IPS-15b (cell line): ENCODE measurements at regions not wholly inside any gene's neighbourhood (a gene's known extent, or its start where the extent isn't known, plus 50 kb on each side); places are given as distances from the start of the nearest gene placed in this dataset.

Source experiments
- H3K27me3 ChIP-seq: one replicate; pipeline ENCODE4 v1.6.1; 2013; ENCODE audit warnings: low read length; ENCODE audit not compliant: control insufficient read depth, insufficient read depth
- H3K36me3 ChIP-seq: one replicate; pipeline ENCODE4 v1.6.1; 2013; ENCODE audit warnings: low read length; ENCODE audit not compliant: control insufficient read depth, insufficient read depth
- H3K4me1 ChIP-seq: one replicate; pipeline ENCODE4 v1.6.1; 2013; ENCODE audit warnings: mild to moderate bottlenecking, low read length; ENCODE audit not compliant: control insufficient read depth, insufficient read depth
- H3K4me3 ChIP-seq: one replicate; pipeline ENCODE4 v1.5.1; 2013; ENCODE audit warnings: low read depth, low read length
- H3K9ac ChIP-seq: one replicate; pipeline ENCODE4 v1.6.1; 2013; ENCODE audit warnings: low read depth, mild to moderate bottlenecking, low read length
- H3K9me3 ChIP-seq: one replicate; pipeline ENCODE4 v1.6.1; 2013; ENCODE audit warnings: mild to moderate bottlenecking, low read length; ENCODE audit not compliant: control insufficient read depth, insufficient read depth

- Histone ChIP-seq H3K9me3 (no peaks in the 10 kb centered on the region), H3K4me3 (no peak overlapping the region)
These were observed 136.3 kb upstream of the KLHL29 start for GRCh38 chr2:23248667-23249066.

GRCh38 chr2:23249348-23249747 is 135.6 kb upstream of the KLHL29 start:
- Histone ChIP-seq H3K27me3 (no peaks in the 10 kb centered on the region), H3K4me1 (no peaks in the 10 kb centered on the region), H3K9me3 (no peaks in the 10 kb centered on the region), H3K9ac (no peak overlapping the region), H3K4me3 (no peak overlapping the region), H3K36me3 (no peaks in the 10 kb centered on the region)

More at GRCh38 chr2:23248667-23249066, 136.3 kb upstream of the KLHL29 start:
- Histone ChIP-seq H3K4me1 (no peaks in the 10 kb centered on the region), H3K9ac (no peak overlapping the region), H3K27me3 (no peaks in the 10 kb centered on the region), H3K36me3 (no peaks in the 10 kb centered on the region)

GRCh38 chr2:23250371-23250770 is 134.6 kb upstream of the KLHL29 start:
- Histone ChIP-seq H3K27me3 (no peaks in the 10 kb centered on the region), H3K36me3 (no peaks in the 10 kb centered on the region), H3K9me3 (no peaks in the 10 kb centered on the region), H3K4me1 (no peaks in the 10 kb centered on the region), H3K4me3 (no peak overlapping the region), H3K9ac (no peak overlapping the region)

- Histone ChIP-seq H3K9ac (no peak overlapping the region), H3K4me1 (no peaks in the 10 kb centered on the region), H3K4me3 (no peak overlapping the region), H3K27me3 (no peaks in the 10 kb centered on the region), H3K36me3 (no peaks in the 10 kb centered on the region), H3K9me3 (no peaks in the 10 kb centered on the region)
These were observed 128.3 kb upstream of the KLHL29 start for GRCh38 chr2:23256643-23257042.

- Histone ChIP-seq H3K9ac (no peak overlapping the region), H3K27me3 (no peaks in the 10 kb centered on the region), H3K4me3 (no peak overlapping the region), H3K9me3 (no peaks in the 10 kb centered on the region), H3K4me1 (no peaks in the 10 kb centered on the region), H3K36me3 (no peaks in the 10 kb centered on the region)
These were observed 124.4 kb upstream of the KLHL29 start for GRCh38 chr2:23260621-23261020.

GRCh38 chr2:23268467-23269263 is 116.3 kb upstream of the KLHL29 start:
- no peak overlapping the region for H3K4me3 ChIP-seq
- H3K4me1 ChIP-seq = no peaks in the 10 kb centered on the region
- no peak overlapping the region for H3K9ac ChIP-seq
- H3K36me3 ChIP-seq = no peaks in the 10 kb centered on the region
- H3K27me3 ChIP-seq = no peaks in the 10 kb centered on the region
- H3K9me3 ChIP-seq = no peaks in the 10 kb centered on the region

- H3K4me1 ChIP-seq = no peaks in the 10 kb centered on the region
- no peaks in the 10 kb centered on the region for H3K27me3 ChIP-seq
- H3K9me3 ChIP-seq = no peaks in the 10 kb centered on the region
- H3K36me3 ChIP-seq = no peaks in the 10 kb centered on the region
- no peak overlapping the region for H3K4me3 ChIP-seq
- H3K9ac ChIP-seq = no peak overlapping the region
These were observed 115.2 kb upstream of the KLHL29 start for GRCh38 chr2:23269747-23270146.

GRCh38 chr2:23270810-23271209 is 114.2 kb upstream of the KLHL29 start:
- Histone ChIP-seq H3K27me3 (no peaks in the 10 kb centered on the region), H3K36me3 (no peaks in the 10 kb centered on the region), H3K9me3 (no peaks in the 10 kb centered on the region), H3K9ac (no peak overlapping the region), H3K4me1 (no peaks in the 10 kb centered on the region), H3K4me3 (no peak overlapping the region)

GRCh38 chr2:23271230-23271629 is 113.7 kb upstream of the KLHL29 start:
- Histone ChIP-seq H3K9me3 (no peaks in the 10 kb centered on the region), H3K4me1 (no peaks in the 10 kb centered on the region), H3K4me3 (no peak overlapping the region), H3K9ac (no peak overlapping the region), H3K36me3 (no peaks in the 10 kb centered on the region), H3K27me3 (no peaks in the 10 kb centered on the region)

GRCh38 chr2:23273786-23274185 is 111.2 kb upstream of the KLHL29 start:
- Histone ChIP-seq H3K9me3 (no peaks in the 10 kb centered on the region), H3K4me3 (no peak overlapping the region), H3K9ac (no peak overlapping the region), H3K36me3 (no peaks in the 10 kb centered on the region), H3K27me3 (no peaks in the 10 kb centered on the region), H3K4me1 (no peaks in the 10 kb centered on the region)

- H3K9me3 ChIP-seq = no peaks in the 10 kb centered on the region
- H3K36me3 ChIP-seq = no peaks in the 10 kb centered on the region
- H3K27me3 ChIP-seq = no peaks in the 10 kb centered on the region
- no peak overlapping the region for H3K4me3 ChIP-seq
- H3K4me1 ChIP-seq = no peaks in the 10 kb centered on the region
- H3K9ac ChIP-seq = no peak overlapping the region
These were observed 104.6 kb upstream of the KLHL29 start for GRCh38 chr2:23280401-23280800.

- Histone ChIP-seq H3K4me1 (no peaks in the 10 kb centered on the region), H3K9ac (no peak overlapping the region), H3K4me3 (no peak overlapping the region), H3K9me3 (no peaks in the 10 kb centered on the region), H3K27me3 (no peaks in the 10 kb centered on the region), H3K36me3 (no peaks in the 10 kb centered on the region)
These were observed 101.3 kb upstream of the KLHL29 start for GRCh38 chr2:23283653-23284052.
